ENCODE measurements at regions not wholly inside any gene's neighbourhood (a gene's known extent, or its start where the extent isn't known, plus 50 kb on each side); places are given as distances from the start of the nearest gene placed in this dataset.
A peak's percentile ranks its signal among the peaks of the same experiment; 100 is the strongest.
"Not testable (repeated sequence)": the region's sequence is repeated elsewhere in the genome, so short reads cannot be mapped to it uniquely, and the experiment has no call there.

DNA sequence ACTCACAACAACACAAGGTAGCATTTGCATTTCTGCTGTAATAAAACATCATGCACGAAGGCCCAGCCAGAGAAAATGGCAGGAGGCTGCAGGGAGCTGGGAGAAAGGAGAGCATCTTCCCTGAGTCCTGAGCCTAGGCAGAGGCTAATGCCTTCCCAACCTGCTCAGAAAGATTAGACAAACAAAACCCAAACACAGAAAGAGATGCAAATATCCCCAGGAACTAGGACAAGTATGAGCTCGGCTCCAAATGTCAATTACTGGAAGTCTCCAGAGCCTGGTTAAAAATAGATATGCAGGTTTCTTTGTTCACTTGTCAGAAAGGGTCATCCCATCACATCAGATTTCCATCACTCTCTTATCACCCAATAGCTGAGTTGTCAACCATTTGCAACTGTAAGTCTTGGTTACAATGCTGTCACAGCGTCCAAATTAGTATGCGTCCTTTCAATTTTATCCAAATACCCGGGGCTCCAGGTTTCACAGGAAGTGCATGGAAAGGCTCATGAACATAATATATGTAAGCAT, 316.5 kb upstream of the CELF2 start:
- Histone ChIP-seq H3K36me3 (ENCODE audit: control insufficient read depth in 5 of 5, insufficient read depth in 5 of 5, low read length in 5 of 5) (no peaks in the 10 kb centered on the region), H3K9ac (ENCODE audit: low read length in 5 of 5) (no peak overlapping the region), H3K4me1 (ENCODE audit: control insufficient read depth in 5 of 5, insufficient read depth in 5 of 5, low read length in 5 of 5) (no peaks in the 10 kb centered on the region), H3K9me3 (ENCODE audit: control insufficient read depth in 5 of 5, low read length in 5 of 5) (no peaks in the 10 kb centered on the region), H3K27ac (ENCODE audit: low read depth, low read length) (no peak overlapping the region), H3K27me3 (ENCODE audit: control insufficient read depth in 5 of 5, insufficient read depth in 4 of 5, low read length in 5 of 5) (no peaks in the 10 kb centered on the region), H3K4me3 (ENCODE audit: low read depth in 1 of 5, low read length in 5 of 5) (no peak overlapping the region)

DNA sequence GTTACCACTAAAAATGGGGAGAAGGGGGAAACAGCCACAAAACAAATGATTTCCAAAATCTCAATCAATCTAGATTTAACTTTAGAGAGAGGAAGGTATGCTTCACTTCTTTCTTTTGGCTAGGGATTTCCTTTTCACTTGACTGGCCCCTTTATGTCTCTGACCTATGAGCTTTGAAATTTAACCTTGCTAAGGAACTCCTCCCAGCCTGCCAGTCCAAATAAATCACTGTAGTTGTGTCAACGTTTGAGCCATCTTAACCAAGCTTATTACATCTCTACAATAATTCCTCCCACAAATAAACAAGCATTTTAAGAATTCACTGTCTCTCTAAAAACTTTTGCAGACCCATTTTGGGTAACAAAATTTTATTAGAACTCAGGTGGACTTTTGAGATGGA, 315.5 kb upstream of the CELF2 start:
- Histone ChIP-seq H3K36me3 (ENCODE audit: control insufficient read depth in 5 of 5, insufficient read depth in 5 of 5, low read length in 5 of 5) (no peaks in the 10 kb centered on the region), H3K4me3 (ENCODE audit: low read depth in 1 of 5, low read length in 5 of 5) (no peak overlapping the region), H3K9me3 (ENCODE audit: control insufficient read depth in 5 of 5, low read length in 5 of 5) (no peaks in the 10 kb centered on the region), H3K27ac (ENCODE audit: low read depth, low read length) (no peak overlapping the region), H3K4me1 (ENCODE audit: control insufficient read depth in 5 of 5, insufficient read depth in 5 of 5, low read length in 5 of 5) (no peaks in the 10 kb centered on the region), H3K9ac (ENCODE audit: low read length in 5 of 5) (no peak overlapping the region), H3K27me3 (ENCODE audit: control insufficient read depth in 5 of 5, insufficient read depth in 4 of 5, low read length in 5 of 5) (no peaks in the 10 kb centered on the region)

DNA sequence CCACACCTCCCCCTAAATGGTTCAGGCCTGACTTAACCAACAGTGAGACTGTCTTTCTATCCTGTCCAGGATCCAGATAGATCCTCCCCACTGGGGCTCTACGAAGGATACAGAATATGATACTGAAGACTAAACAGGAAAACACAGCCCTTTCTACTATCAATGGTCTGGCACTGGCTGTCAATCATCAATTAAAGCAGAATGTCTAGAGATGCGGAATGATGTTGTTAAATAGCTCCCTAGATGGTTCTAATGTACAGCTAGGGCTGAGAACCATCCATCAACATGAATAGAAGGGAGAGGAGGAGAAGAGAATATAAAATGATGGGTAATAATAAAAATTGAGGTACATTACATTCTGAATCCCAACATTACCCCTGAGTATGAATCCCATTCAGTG, 314.3 kb upstream of the CELF2 start:
- Histone ChIP-seq H3K4me1 (ENCODE audit: control insufficient read depth in 5 of 5, insufficient read depth in 5 of 5, low read length in 5 of 5) (no peaks in the 10 kb centered on the region), H3K36me3 (ENCODE audit: control insufficient read depth in 5 of 5, insufficient read depth in 5 of 5, low read length in 5 of 5) (no peaks in the 10 kb centered on the region), H3K27ac (ENCODE audit: low read depth, low read length) (no peak overlapping the region), H3K9ac (ENCODE audit: low read length in 5 of 5) (no peak overlapping the region), H3K27me3 (ENCODE audit: control insufficient read depth in 5 of 5, insufficient read depth in 4 of 5, low read length in 5 of 5) (no peaks in the 10 kb centered on the region), H3K4me3 (ENCODE audit: low read depth in 1 of 5, low read length in 5 of 5) (no peak overlapping the region), H3K9me3 (ENCODE audit: control insufficient read depth in 5 of 5, low read length in 5 of 5) (no peaks in the 10 kb centered on the region)

DNA sequence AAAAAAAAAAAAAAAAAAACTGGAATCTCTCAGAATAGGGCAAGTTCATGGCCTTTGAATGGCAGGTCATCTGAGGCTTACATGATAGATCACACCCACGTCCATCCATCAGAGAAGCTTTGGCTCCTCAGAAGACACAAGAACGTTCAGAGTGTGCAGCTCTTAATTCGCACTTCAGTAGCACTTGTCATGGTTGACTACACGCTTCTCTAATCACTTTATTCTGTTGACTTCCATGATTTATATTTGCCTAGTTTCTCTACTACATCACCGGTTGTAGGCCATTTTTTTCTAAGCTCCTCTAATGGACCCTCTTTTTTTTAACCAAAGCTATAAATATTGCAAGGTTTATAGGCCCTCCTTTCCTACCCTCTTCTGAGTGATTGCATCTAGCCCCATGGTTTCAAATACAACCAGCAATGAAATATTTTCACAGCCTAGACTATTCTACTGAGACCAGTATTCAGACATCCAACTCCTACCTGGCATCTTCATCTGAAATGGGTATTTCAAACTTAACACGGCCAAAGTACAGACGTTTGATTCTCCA, 305.4 kb upstream of the CELF2 start:
- Histone ChIP-seq H3K4me3 (ENCODE audit: low read depth in 1 of 5, low read length in 5 of 5) (no peak overlapping the region), H3K36me3 (ENCODE audit: control insufficient read depth in 5 of 5, insufficient read depth in 5 of 5, low read length in 5 of 5) (no peaks in the 10 kb centered on the region), H3K4me1 (ENCODE audit: control insufficient read depth in 5 of 5, insufficient read depth in 5 of 5, low read length in 5 of 5) (no peaks in the 10 kb centered on the region), H3K9ac (ENCODE audit: low read length in 5 of 5) (no peak overlapping the region), H3K27ac (ENCODE audit: low read depth, low read length) (no peak overlapping the region), H3K27me3 (ENCODE audit: control insufficient read depth in 5 of 5, insufficient read depth in 4 of 5, low read length in 5 of 5) (no peaks in the 10 kb centered on the region), H3K9me3 (ENCODE audit: control insufficient read depth in 5 of 5, low read length in 5 of 5) (no peaks in the 10 kb centered on the region)

DNA sequence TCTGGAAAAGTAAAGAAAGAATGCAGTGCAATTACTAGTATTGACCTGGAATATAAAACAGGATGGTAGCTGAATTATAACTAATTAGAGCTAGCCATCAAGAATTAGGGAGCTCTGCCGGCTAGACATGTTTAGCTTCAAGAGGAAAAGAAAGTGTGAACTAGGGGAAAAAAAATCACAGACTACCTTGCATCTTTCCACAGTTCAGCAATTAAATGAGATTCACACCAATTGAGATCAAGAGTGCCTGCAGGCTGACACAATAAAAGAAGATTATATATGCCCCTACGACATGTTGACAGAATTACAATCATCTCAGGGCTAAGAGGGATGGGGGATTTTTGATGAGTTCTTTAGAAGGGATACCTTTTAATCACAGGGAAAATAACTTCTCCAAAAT, 303.3 kb upstream of the CELF2 start:
- Histone ChIP-seq H3K27me3 (ENCODE audit: control insufficient read depth in 5 of 5, insufficient read depth in 4 of 5, low read length in 5 of 5) (no peaks in the 10 kb centered on the region), H3K9me3 (ENCODE audit: control insufficient read depth in 5 of 5, low read length in 5 of 5) (no peaks in the 10 kb centered on the region), H3K36me3 (ENCODE audit: control insufficient read depth in 5 of 5, insufficient read depth in 5 of 5, low read length in 5 of 5) (no peaks in the 10 kb centered on the region), H3K4me1 (ENCODE audit: control insufficient read depth in 5 of 5, insufficient read depth in 5 of 5, low read length in 5 of 5) (no peaks in the 10 kb centered on the region), H3K4me3 (ENCODE audit: low read depth in 1 of 5, low read length in 5 of 5) (no peak overlapping the region), H3K27ac (ENCODE audit: low read depth, low read length) (no peak overlapping the region), H3K9ac (ENCODE audit: low read length in 5 of 5) (no peak overlapping the region)

DNA sequence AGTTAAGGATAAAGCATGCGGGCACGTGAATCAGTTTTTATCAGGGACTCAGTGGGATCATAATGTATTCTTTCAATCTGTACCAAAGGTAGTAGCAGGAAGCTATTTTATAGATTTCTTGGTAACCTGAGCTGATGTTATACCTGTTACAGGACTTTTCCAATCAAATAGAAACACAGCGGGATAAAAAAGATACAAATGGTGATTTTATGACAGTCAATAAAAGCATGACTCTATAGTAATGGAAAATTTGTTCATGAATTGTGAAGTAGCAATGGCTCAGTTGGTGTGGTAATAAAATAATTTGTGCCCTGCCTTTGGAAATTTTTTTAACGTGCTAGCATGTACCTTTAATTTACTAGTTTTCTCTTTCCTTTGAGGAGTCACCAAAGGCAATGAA, 300.7 kb upstream of the CELF2 start:
- no peaks in the 10 kb centered on the region for H3K9me3 ChIP-seq (ENCODE audit: control insufficient read depth in 5 of 5, low read length in 5 of 5)
- no peak overlapping the region for H3K4me3 ChIP-seq (ENCODE audit: low read depth in 1 of 5, low read length in 5 of 5)
- no peaks in the 10 kb centered on the region for H3K27me3 ChIP-seq (ENCODE audit: control insufficient read depth in 5 of 5, insufficient read depth in 4 of 5, low read length in 5 of 5)
- H3K27ac ChIP-seq (ENCODE audit: low read depth, low read length) = no peak overlapping the region
- no peaks in the 10 kb centered on the region for H3K4me1 ChIP-seq (ENCODE audit: control insufficient read depth in 5 of 5, insufficient read depth in 5 of 5, low read length in 5 of 5)
- no peak overlapping the region for H3K9ac ChIP-seq (ENCODE audit: low read length in 5 of 5)
- H3K36me3 ChIP-seq (ENCODE audit: control insufficient read depth in 5 of 5, insufficient read depth in 5 of 5, low read length in 5 of 5) = no peaks in the 10 kb centered on the region

DNA sequence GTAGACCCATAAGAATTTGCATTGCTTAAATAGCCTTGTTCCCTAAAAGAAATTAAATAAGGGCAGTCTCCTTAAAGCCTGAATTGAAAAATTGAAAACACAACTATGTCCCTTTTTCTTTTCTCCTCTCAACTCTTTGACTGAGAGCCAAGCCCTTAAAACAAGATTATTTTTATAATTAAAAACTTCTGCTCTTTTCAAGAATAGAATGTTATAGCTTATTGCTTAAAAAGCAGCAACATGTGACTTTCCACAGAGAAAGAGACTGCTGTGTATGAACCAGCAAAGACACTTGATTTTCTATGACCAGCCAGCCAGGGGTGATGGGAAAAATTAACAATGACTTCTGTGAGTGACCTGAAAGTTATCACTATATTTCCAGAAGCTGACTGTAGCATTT, 295.2 kb upstream of the CELF2 start:
- peaks cover 0 to 9% (median 0%) of the 10 kb centered on the region in 5 donors for H3K4me1 ChIP-seq (ENCODE audit: control insufficient read depth in 5 of 5, insufficient read depth in 5 of 5, low read length in 5 of 5)
- no peaks in the 10 kb centered on the region for H3K36me3 ChIP-seq (ENCODE audit: control insufficient read depth in 5 of 5, insufficient read depth in 5 of 5, low read length in 5 of 5)
- no peak overlapping the region for H3K27ac ChIP-seq (ENCODE audit: low read depth, low read length)
- H3K27me3 ChIP-seq (ENCODE audit: control insufficient read depth in 5 of 5, insufficient read depth in 4 of 5, low read length in 5 of 5) = no peaks in the 10 kb centered on the region
- no peak overlapping the region for H3K4me3 ChIP-seq (ENCODE audit: low read depth in 1 of 5, low read length in 5 of 5)
- H3K9me3 ChIP-seq (ENCODE audit: control insufficient read depth in 5 of 5, low read length in 5 of 5) = no peaks in the 10 kb centered on the region
- H3K9ac ChIP-seq (ENCODE audit: low read length in 5 of 5) = no peak overlapping the region

DNA sequence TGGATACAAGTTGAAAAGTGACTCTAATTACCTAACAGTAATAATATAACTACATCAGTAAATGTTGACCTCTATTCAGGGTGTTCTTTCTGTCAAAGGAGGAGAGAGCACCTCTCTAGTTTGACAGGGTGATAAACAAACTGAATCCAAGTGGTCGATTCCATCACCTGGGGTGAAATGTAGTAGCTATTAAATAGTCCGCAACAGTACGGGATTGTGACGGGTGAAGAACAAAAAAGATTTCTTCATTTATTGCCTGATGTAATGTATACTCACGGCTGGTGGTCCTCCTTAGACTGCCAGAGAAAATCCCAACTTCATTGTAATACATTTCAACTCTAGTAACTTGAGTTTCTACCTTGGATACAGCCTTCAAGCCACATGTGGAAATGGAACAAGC, 292.5 kb upstream of the CELF2 start:
- H3K36me3 ChIP-seq (ENCODE audit: control insufficient read depth in 5 of 5, insufficient read depth in 5 of 5, low read length in 5 of 5) = no peaks in the 10 kb centered on the region
- H3K9ac ChIP-seq (ENCODE audit: low read length in 5 of 5) = no peak overlapping the region
- H3K4me1 ChIP-seq (ENCODE audit: control insufficient read depth in 5 of 5, insufficient read depth in 5 of 5, low read length in 5 of 5) = peaks cover 0 to 9% (median 0%) of the 10 kb centered on the region in 5 donors
- no peaks in the 10 kb centered on the region for H3K9me3 ChIP-seq (ENCODE audit: control insufficient read depth in 5 of 5, low read length in 5 of 5)
- H3K4me3 ChIP-seq (ENCODE audit: low read depth in 1 of 5, low read length in 5 of 5) = peak overlapping the region in 1 of 5 donors; percentile 40
- no peak overlapping the region for H3K27ac ChIP-seq (ENCODE audit: low read depth, low read length)
- H3K27me3 ChIP-seq (ENCODE audit: control insufficient read depth in 5 of 5, insufficient read depth in 4 of 5, low read length in 5 of 5) = no peaks in the 10 kb centered on the region

DNA sequence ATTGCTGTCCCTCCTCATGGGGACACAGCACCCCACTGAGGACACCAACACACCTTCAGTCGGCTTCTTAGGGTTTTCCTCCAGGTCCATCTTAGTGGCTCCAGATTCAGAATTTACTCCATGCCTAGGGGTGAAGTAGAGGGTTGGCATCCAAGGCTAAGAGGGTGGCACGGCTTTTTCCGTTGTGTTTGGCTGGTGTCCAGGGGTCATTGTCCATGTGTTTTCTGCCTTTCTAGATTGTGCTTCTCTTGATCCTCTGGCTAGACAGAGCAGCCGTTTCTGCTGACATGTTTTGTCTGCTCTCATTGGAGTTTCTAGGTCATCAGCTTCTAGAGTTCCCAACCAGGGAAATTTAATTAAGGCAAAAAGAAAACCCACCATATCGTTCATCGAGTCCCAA, 291.6 kb upstream of the CELF2 start:
- Histone ChIP-seq H3K9me3 (ENCODE audit: control insufficient read depth in 5 of 5, low read length in 5 of 5) (no peaks in the 10 kb centered on the region), H3K36me3 (ENCODE audit: control insufficient read depth in 5 of 5, insufficient read depth in 5 of 5, low read length in 5 of 5) (no peaks in the 10 kb centered on the region), H3K27ac (ENCODE audit: low read depth, low read length) (no peak overlapping the region), H3K9ac (ENCODE audit: low read length in 5 of 5) (no peak overlapping the region), H3K27me3 (ENCODE audit: control insufficient read depth in 5 of 5, insufficient read depth in 4 of 5, low read length in 5 of 5) (no peaks in the 10 kb centered on the region), H3K4me3 (ENCODE audit: low read depth in 1 of 5, low read length in 5 of 5) (no peak overlapping the region), H3K4me1 (ENCODE audit: control insufficient read depth in 5 of 5, insufficient read depth in 5 of 5, low read length in 5 of 5) (peaks cover 0 to 9% (median 0%) of the 10 kb centered on the region in 5 donors)

DNA sequence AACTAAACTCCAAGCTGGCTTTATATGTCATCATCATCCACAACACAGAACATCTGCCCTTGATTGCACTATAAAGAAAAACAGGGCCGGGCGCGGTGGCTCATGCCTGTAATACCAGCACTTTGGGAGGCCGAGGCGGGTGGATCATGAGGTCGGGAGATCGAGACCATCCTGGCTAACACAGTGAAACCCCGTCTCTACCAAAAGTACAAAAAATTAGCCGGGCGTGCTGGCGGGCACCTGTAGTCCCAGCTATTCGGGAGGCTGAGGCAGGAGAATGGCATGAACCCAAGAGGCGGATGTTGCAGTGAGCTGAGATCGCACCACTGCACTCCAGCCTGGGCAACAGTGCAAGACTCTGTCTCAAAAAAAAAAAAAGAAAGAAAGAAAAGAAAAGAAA, 290.3 kb upstream of the CELF2 start:
- not testable (repeated sequence) for H3K9me3 ChIP-seq (ENCODE audit: control insufficient read depth in 5 of 5, low read length in 5 of 5); H3K36me3 ChIP-seq (ENCODE audit: control insufficient read depth in 5 of 5, insufficient read depth in 5 of 5, low read length in 5 of 5); H3K9ac ChIP-seq (ENCODE audit: low read length in 5 of 5); H3K4me1 ChIP-seq (ENCODE audit: control insufficient read depth in 5 of 5, insufficient read depth in 5 of 5, low read length in 5 of 5); H3K4me3 ChIP-seq (ENCODE audit: low read depth in 1 of 5, low read length in 5 of 5); H3K27me3 ChIP-seq (ENCODE audit: control insufficient read depth in 5 of 5, insufficient read depth in 4 of 5, low read length in 5 of 5); H3K27ac ChIP-seq (ENCODE audit: low read depth, low read length)

DNA sequence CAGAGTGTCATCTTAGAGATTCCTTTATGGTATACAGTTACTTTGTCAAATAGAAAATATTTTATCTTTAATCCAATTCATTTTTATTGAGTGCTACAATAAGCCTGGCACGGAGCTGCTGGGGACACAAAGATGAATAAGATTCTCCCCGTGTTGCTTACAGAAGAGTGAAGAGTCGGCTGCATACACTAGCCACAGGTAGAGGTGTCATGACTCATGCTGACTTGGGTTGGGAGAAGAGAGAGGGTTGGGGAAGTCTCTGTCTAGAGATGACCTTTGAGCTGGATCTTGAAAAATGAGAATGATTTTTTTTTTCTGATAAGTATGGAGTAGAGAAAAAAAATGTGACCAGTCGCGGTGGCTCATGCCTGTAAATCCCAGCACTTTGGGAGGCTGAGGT, 289.9 kb upstream of the CELF2 start:
- no peaks in the 10 kb centered on the region for H3K36me3 ChIP-seq (ENCODE audit: control insufficient read depth in 5 of 5, insufficient read depth in 5 of 5, low read length in 5 of 5)
- no peak overlapping the region for H3K4me3 ChIP-seq (ENCODE audit: low read depth in 1 of 5, low read length in 5 of 5)
- H3K9me3 ChIP-seq (ENCODE audit: control insufficient read depth in 5 of 5, low read length in 5 of 5) = no peaks in the 10 kb centered on the region
- H3K4me1 ChIP-seq (ENCODE audit: control insufficient read depth in 5 of 5, insufficient read depth in 5 of 5, low read length in 5 of 5) = peaks cover 0 to 9% (median 0%) of the 10 kb centered on the region in 5 donors
- H3K27me3 ChIP-seq (ENCODE audit: control insufficient read depth in 5 of 5, insufficient read depth in 4 of 5, low read length in 5 of 5) = no peaks in the 10 kb centered on the region
- no peak overlapping the region for H3K9ac ChIP-seq (ENCODE audit: low read length in 5 of 5)
- no peak overlapping the region for H3K27ac ChIP-seq (ENCODE audit: low read depth, low read length)
